GM18873 (cell line): ENCODE measurements at regions not wholly inside any gene's neighbourhood (a gene's known extent, or its start where the extent isn't known, plus 50 kb on each side); places are given as distances from the start of the nearest gene placed in this dataset.
"Not testable (repeated sequence)": the region's sequence is repeated elsewhere in the genome, so short reads cannot be mapped to it uniquely, and the experiment has no call there.

ENCODE experiments used
- ATAC-seq: cut with Tn5 transposase; IDR thresholded peaks from one replicate; pipeline ENCODE4 v1.9.1; 2021; ENCODE audit warnings: mild to moderate bottlenecking, moderate library complexity, moderate number of reproducible peaks; ENCODE audit not compliant: unreplicated experiment, low FRiP score

DNA sequence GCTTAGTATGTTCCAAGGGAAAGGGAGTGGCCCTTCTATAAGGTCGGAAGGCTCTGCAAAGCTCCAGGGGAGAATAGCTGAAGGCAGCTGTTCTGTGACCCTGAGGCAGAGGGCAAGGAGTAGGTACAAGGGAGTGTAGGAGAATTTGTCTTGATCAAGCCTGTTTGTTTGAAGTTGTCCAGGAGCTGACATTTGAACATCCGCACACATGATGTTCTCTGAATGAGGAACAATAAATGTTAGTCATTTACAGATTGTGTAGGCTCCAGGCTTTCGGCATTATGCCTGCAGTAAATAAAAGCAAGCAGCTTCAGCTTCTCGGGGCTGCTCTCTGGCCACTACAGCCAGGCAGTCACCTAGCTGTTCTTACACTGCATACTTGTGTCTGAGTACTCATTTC lies 52.7 kb downstream of the CTAGE6 start:
- ATAC-seq = not testable (repeated sequence)

DNA sequence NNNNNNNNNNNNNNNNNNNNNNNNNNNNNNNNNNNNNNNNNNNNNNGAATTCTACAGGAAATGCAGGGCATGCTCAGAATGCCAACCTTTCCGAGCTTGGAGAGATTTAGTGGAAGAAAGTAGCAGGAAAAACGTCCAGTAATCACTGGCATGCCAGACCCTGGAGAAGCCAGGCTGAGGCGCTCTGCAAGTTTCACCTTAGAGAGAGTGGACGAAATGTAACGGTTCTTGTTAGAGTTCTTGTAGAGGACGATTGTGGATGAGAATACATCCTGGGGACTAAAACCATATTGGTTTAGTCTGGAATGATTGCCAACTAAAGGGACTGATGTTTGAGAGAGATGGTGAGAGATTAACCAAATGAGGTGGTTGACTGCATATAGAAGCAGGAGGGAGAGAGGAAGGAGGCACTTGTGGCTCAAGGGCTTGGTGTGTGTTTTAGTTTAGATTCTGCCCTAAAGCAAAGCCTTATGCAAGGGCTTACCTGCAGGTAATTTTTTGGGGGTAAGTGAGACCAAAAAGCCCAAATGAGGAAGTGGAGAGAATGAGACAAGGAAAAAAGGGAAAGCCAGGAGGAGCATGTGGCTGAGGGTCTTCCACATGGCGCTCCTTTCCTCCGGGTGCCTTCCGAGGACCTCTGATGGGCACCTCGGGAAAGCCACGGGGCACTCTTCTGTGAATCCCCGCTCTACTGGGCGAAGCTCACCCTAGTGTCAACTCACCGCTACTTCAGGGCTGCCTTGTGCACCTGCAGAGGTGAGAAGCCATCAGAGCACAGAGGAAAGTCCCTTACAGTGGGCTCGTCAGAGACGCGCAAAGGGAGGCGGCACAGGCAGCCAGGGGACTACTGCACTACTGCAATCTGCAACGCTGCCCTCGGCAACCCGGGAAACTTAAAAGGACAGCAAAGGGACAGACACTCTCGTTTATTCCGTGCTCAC lies 56.5 kb downstream of the CTAGE6 start:
- ATAC-seq = peak; percentile 99
